ENCODE measurements at regions not wholly inside any gene's neighbourhood (a gene's known extent, or its start where the extent isn't known, plus 50 kb on each side); places are given as distances from the start of the nearest gene placed in this dataset.

- TF ChIP-seq CTCF (IDR thresholded peaks at IDR 0.05) (no peak), EP300 (IDR thresholded peaks at IDR 0.05) (no peak)
These were observed 297.6 kb upstream of the STS start for GRCh38 chrX:6849716-6850414.

Data from tibial nerve (tissue), 4 donors.